NCI-H1105 (cell line): ENCODE measurements at regions not wholly inside any gene's neighbourhood (a gene's known extent, or its start where the extent isn't known, plus 50 kb on each side); places are given as distances from the start of the nearest gene placed in this dataset.
A peak's percentile ranks its signal among the peaks of the same experiment; 100 is the strongest.
"Not testable (repeated sequence)": the region's sequence is repeated elsewhere in the genome, so short reads cannot be mapped to it uniquely, and the experiment has no call there.

Source experiments
- DNase-seq: peaks from one replicate; lab custom pipeline; 2025; lab: John Stamatoyannopoulos, UW

GRCh38 chr7:112982441-112983063, 104.1 kb downstream of the GPR85 start:
- DNase-seq: no peak

DNA sequence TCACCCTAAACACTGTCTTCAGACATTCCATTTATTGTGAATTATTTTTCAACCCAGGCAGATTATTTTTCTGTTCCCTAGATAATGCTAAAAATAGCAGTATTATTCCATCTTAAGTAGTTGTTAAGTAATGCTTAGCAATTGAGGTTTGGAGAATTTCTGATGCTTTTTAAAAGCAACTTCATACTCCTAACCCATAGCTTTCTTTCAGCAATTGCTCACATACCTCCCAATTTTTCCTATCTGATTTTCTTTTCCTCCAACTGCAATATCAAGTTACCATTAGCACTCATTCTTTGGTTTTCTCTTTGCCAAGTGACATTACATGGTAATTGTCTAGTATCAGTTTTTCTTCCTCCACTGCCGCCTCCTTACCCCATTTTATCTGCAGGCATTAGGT, 104.7 kb downstream of the GPR85 start:
- no peak for DNase-seq

- DNase-seq: not testable (repeated sequence)
Observed at GRCh38 chr7:112979055-112979454, 107.6 kb downstream of the GPR85 start.

DNA sequence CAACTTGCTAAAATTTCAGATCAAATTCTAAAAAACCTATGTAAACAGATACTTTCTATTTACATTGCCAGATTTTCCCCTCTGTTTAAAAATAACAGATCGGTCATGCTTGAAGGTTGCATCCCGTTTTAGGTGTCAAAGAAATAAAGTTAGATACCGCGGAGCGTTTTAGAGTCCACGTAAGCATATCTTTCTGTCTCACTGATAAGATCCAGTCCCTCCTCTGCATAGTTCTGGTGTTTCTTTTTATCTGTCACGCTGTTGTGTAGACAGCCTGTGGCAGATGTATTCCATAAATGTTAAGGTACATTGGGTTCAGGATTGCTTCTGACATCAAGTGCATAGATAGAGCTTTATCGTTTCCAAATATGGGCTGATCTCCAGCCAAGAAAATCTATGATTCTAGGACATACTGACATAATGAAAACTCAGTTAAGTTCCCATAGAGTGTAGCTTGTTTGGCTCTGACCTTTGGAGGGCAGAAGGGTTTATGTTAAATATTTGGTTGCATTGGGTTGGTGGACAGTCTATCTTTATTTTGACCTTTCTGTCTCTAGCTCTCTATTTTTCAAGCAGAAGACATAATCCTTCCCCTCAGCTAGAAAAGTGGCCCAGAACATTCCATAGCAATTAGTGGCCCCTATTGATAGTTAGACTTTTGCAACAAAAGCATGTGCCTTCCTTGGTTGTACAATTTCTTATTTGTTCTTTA, 109.2 kb downstream of the GPR85 start:
- DNase-seq: not testable (repeated sequence)

DNA sequence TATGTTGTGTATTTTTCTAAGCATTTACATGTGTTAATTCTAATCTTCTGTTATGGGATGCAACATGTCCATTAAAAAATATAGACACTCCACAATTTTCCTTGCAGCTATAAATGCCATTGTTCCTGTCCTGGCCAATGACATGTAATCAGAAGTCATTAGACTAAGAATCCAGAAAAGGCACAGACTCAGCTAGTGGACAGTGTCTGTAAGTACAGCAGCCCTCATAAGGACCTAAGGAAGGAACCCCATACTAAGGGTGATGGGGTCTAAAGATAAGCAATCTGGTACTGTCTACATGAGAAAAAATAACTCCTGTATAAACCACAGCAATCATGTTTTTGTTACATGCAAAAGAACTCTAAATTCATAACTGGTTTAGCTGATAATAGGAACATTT, 115.9 kb downstream of the GPR85 start:
- no peak for DNase-seq

DNA sequence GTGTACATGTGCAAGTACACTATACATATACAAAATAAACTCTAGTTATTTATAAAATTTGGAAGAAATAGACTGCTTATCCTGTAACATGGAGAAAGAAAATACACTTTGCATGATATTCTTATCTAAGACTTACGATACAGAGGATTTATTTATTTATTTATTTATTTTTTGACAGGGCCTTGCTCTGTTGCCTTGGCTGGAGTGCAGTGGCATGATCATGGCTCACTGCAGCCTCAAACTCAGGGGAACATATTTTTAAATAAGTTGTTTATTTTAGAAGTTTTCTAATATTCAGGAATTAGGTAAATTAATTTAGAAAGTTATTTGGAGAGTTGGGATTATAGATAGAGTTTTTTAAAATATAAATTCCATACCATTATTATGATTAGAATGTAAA, 116.7 kb downstream of the GPR85 start:
- no peak for DNase-seq

- DNase-seq: no peak
Observed at GRCh38 chr7:112965506-112965905, 121.1 kb downstream of the GPR85 start.

GRCh38 chr7:112963634-112964033, 123.0 kb downstream of the GPR85 start:
- no peak for DNase-seq

GRCh38 chr7:112962815-112963214, 123.8 kb downstream of the GPR85 start:
- no peak for DNase-seq

DNA sequence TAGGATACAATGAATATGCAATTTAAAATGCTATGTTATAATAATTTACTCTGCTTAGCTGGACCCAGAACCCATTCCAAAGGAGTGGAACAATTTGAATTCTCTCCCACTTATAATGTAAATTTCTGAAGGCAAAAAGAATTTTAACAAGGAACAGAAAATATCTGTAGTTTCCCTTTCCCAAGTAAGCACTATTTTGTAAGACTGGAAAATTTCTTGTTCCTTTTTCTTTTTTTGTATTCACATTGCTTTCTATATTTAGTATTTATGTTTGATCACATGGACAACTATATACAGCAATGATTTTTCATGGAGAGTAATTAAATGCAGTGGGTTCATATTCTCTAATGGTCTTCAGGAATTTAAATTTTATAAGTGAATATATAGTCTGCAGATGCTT, 127.4 kb downstream of the GPR85 start:
- DNase-seq: no peak

GRCh38 chr7:112958775-112959174, 127.9 kb downstream of the GPR85 start:
- DNase-seq: no peak

- DNase-seq: no peak
Observed at GRCh38 chr7:112957901-112958300, 128.7 kb downstream of the GPR85 start.

DNA sequence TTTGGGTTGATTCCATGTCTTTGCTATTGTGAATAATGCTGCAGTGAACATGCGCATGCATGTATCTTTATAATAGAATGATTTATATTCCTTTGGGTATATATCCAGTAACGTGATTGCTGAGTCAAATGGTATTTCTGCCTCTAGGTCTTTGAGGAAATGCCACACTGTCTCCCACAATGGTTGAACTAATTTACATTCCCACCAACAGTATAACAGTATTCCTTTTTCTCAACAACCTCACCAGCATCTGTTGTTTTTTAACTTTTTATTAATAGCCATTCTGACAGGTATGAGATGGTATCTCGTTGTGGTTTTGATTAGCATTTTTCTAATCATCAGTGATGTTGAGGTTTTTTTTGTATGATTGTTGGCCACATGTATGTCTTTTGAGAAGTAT, 133.6 kb downstream of the GPR85 start:
- DNase-seq: not testable (repeated sequence)

DNA sequence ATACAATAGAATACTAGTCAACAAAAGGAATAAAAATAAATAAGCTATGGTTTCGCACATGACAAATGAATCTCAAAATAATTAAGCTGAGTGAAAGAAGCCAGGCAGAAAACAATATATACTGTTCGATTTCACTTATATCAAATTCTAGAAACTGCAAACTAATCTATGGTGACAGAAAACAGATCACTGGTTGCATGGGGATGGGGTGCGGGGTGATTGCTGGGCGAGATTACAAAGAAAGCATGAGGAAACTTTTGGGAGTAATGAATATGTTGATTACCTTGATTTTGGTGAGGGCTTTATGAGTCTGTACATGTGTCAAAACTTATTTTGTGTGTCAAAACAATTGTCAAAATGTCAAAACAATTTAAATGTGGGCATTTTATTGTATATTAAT, 135.6 kb downstream of the GPR85 start:
- no peak for DNase-seq

- DNase-seq: not testable (repeated sequence)
Observed at GRCh38 chr7:112949682-112950081, 136.9 kb downstream of the GPR85 start.

GRCh38 chr7:112946350-112946749, 140.3 kb downstream of the GPR85 start:
- no peak for DNase-seq

- DNase-seq: no peak
Observed at GRCh38 chr7:112945046-112945445, 141.6 kb downstream of the GPR85 start.

DNA sequence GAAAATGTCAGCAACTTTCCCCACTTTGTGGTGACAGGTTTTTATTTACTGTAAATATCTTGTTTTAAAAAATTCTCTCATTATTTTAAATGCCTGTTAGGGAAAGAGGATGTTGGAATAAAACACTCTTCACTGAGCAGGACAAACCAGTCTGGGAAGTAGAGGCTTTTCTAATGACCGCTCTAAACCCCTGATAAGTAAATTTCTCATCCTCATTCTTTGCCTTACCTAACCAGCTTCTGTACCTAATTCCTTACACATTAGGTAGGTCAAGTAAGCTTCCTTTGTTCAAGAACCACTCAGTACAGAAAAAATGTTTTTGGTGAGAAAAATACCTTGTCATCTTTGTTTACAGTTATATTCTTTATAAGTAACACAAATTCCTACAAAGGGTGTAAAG, 143.6 kb downstream of the GPR85 start:
- DNase-seq: no peak

- DNase-seq: not testable (repeated sequence)
Observed at GRCh38 chr7:112942125-112942524, 144.5 kb downstream of the GPR85 start.

DNA sequence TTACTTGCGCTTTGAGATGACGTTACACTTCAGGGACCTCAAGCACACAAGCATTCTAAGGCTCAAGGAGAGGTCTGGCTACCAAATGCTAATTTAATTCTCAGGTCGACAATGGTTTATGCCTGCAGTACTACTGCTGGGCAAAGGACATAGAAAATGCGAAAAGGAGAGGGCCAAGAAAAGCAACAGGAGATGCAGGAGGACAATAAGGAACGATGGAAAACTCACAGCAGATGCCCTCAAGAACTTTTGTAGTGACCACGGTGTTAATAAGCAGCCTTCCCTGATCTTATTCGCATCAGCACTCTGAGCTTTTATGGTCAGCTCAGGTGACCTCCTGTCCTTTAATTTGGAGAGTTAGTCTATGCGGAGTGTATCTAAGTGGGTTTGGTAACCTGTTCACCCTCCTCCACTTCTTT, 146.3 kb downstream of the GPR85 start:
- DNase-seq: no peak

DNA sequence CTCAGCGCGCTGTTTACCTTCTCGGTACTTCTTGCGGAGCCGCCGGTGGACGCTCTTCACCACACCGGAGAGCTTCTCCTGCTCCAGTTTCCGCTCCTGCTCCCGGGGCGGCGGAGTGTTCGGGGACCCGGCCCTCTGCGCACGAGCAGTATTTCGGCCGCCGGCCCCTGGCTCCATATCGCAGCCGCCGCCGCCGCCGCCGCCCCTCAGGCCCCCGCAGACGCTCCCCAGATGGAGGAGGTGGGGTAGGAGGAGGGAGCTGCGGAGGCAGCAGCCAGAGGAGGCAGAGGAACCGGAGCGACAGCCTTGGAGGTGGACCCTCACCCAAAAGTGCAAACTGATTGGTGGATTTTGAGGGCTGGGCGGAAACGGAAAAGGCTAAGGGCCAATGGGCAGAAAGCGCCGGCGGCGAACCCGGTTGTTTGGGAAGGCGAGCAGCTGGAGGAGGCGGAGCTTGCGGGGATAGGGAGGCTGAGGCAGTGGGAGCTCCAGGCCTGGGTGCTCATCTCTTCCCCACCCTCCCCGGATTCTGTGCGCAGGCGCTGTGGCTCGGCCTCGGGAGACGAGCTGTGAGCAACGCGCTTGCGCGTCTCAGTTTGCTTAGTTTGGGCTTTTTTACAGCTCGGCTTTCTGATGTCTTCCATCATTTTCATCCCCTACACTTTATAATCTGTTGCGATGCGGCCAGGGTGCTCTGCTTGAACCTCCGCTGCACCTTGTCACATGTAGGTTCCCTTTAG, 146.9 kb downstream of the GPR85 start:
- peak; percentile 99 for DNase-seq

GRCh38 chr7:112938863-112939573, 147.6 kb downstream of the GPR85 start:
- DNase-seq: peak; percentile 47
